ENCODE measurements at regions not wholly inside any gene's neighbourhood (a gene's known extent, or its start where the extent isn't known, plus 50 kb on each side); places are given as distances from the start of the nearest gene placed in this dataset.

GRCh38 chr18:42187611-42188380, 232.8 kb downstream of the PIK3C3 start:
- DNase-seq: no peak

- no peak for DNase-seq
Observed at GRCh38 chr18:42190643-42191042, 235.6 kb downstream of the PIK3C3 start.

GRCh38 chr18:42192251-42193248, 237.5 kb downstream of the PIK3C3 start:
- no peak for DNase-seq

GRCh38 chr18:42196651-42197050, 241.6 kb downstream of the PIK3C3 start:
- DNase-seq: no peak

GRCh38 chr18:42201137-42201536, 246.1 kb downstream of the PIK3C3 start:
- DNase-seq: no peak

- DNase-seq: no peak
Observed at GRCh38 chr18:42211201-42211600, 256.2 kb downstream of the PIK3C3 start.

GRCh38 chr18:42222557-42222956, 267.5 kb downstream of the PIK3C3 start:
- DNase-seq: no peak

- no peak for DNase-seq
Observed at GRCh38 chr18:42228581-42228980, 273.5 kb downstream of the PIK3C3 start.

GRCh38 chr18:42229211-42230210, 274.5 kb downstream of the PIK3C3 start:
- no peak for DNase-seq

GRCh38 chr18:42230636-42231035, 275.6 kb downstream of the PIK3C3 start:
- no peak for DNase-seq

GRCh38 chr18:42231284-42231683, 276.2 kb downstream of the PIK3C3 start:
- no peak for DNase-seq

GRCh38 chr18:42231796-42232195, 276.8 kb downstream of the PIK3C3 start:
- DNase-seq: no peak

GRCh38 chr18:42233908-42234307, 278.9 kb downstream of the PIK3C3 start:
- no peak for DNase-seq

GRCh38 chr18:42242758-42243157, 287.7 kb downstream of the PIK3C3 start:
- no peak for DNase-seq

GRCh38 chr18:42245137-42245536, 290.1 kb downstream of the PIK3C3 start:
- no peak for DNase-seq

- DNase-seq: no peak
Observed at GRCh38 chr18:42255908-42256765, 301.1 kb downstream of the PIK3C3 start.

GRCh38 chr18:42258301-42258965, 303.4 kb downstream of the PIK3C3 start:
- DNase-seq: no peak

- DNase-seq: no peak
Observed at GRCh38 chr18:42261731-42262130, 306.7 kb downstream of the PIK3C3 start.

GRCh38 chr18:42264497-42264896, 309.5 kb downstream of the PIK3C3 start:
- DNase-seq: no peak

GRCh38 chr18:42268186-42268725, 313.2 kb downstream of the PIK3C3 start:
- no peak for DNase-seq

- no peak for DNase-seq
Observed at GRCh38 chr18:42268798-42269197, 313.8 kb downstream of the PIK3C3 start.
